NCI-H524 (cell line): ENCODE measurements at regions not wholly inside any gene's neighbourhood (a gene's known extent, or its start where the extent isn't known, plus 50 kb on each side); places are given as distances from the start of the nearest gene placed in this dataset.

Source experiments
- DNase-seq, 2 experiments: peaks; one replicate each; lab custom pipeline; 2025; lab: John Stamatoyannopoulos, UW

DNA sequence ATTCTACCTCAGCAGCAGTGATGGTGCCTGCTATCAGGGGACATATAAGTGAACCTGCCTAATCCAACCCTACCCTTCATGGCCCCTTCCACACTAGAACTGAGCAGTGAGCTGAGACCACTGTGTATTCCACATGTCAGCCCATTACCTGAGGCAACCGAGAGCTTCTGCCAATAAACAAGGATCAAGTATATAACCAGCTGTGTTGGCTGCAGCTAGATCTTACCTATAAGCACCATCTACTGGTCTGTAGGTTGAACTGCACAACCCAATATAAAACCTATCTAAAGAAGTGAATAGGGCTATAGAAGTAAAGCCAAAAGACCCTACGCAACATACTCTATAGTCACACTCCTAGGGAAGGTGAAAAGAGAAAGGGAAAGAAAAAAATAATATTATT, 376.9 kb downstream of the HHIPL2 start:
- DNase-seq, result peak in 1 of 2 experiments; percentile 68

DNA sequence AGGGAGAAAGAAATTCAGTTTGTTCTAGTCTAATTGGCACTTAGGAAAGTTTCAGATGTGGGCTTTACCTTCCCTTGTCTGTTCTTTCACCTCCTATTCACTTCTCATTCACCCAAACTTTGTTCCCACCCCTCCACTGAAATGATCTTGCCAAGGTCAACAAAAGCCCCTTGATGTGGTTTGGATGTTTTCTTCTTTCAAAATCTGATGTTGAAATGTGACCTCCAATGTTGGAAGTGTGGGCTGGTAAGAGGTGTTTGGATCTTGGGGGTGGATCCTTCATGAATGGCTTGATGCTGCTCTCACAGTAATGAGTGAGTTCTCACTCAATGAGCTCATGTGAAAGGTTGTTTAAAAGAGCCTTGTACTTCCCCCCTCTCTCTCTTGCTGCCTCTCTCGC, 379.3 kb downstream of the HHIPL2 start:
- DNase-seq, result no peak

DNA sequence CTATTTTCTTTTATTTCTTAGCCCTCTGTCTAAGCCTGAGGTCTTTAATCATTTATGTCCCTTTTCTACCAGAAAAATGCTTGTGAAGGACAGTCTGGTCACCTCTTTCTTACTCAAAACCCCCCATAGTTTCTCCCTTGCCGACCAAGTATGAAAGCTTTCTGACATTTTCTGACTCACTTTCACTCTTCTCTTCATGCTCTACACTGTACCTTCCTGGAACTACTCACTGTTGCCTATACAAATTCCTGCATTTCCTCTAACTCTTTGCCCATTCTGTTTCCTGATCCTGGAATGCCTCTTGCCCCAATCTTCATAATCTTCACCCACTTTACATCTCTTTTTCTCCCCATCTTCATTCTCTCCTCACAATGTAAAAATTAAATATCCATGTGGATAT, 380.0 kb downstream of the HHIPL2 start:
- DNase-seq, result no peak

- peak in 1 of 2 experiments; percentile 27 for DNase-seq
Observed at GRCh38 chr1:222167111-222167510, 380.8 kb downstream of the HHIPL2 start.

GRCh38 chr1:222165629-222166028, 382.3 kb downstream of the HHIPL2 start:
- DNase-seq, result no peak

DNA sequence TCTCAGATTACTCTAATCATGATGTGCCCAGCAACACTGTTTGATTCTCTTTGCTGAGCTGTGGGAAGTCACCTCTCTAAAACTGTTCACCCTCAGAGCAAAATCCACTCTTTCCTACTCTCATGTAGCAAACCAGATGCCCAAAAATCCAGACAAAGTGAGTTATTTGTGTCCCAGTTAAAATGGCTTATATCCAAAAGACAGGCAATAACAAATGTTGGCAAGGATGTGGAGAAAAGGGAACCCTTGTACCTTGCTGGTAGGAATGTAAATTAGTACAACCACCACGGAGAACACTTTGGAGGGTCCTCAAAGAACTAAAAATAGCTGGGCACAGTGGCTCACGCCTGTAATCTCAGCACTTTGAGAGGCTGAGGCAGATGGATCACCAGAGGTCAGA, 384.0 kb downstream of the HHIPL2 start:
- DNase-seq, result no peak

DNA sequence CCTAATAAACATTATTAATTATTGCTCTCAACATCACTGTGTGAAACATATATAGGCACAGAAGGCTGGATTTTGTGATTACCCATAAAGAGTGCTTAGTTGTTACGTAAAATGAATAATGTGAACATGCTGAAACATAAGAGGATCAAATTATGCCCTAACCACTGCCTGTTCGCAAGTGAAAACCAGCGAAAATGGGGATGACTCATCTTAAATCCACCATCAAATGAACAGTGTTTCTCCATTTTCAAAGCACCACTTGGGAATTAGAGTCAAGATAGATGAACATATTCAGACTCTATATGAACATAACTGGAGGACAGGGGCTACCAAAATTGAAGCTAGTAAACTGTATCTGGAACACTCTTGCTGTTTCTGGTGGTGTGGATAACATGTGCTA, 386.2 kb downstream of the HHIPL2 start:
- DNase-seq, result no peak

- DNase-seq, result no peak
Observed at GRCh38 chr1:222157612-222158011, 390.3 kb downstream of the HHIPL2 start.

DNA sequence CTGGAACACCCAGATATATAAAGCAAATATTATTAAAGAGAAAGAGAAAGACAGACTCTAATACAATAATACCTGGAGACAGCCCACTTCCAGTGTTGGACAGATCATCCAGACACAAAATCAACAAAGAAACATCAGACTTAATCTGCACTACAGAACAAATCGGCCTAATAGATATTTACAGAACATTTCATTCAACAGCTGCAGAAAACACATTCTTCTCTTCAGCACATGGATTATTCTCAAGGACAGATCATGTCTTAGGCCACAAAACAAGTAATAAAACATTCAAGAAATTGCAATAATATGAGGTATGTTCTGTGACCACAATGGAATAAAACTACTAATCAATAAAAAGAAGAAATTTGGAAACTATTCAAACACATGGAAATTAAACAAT, 398.3 kb upstream of the DUSP10 start:
- no peak for DNase-seq

- no peak for DNase-seq
Observed at GRCh38 chr1:222138095-222138494, 396.2 kb upstream of the DUSP10 start.

DNA sequence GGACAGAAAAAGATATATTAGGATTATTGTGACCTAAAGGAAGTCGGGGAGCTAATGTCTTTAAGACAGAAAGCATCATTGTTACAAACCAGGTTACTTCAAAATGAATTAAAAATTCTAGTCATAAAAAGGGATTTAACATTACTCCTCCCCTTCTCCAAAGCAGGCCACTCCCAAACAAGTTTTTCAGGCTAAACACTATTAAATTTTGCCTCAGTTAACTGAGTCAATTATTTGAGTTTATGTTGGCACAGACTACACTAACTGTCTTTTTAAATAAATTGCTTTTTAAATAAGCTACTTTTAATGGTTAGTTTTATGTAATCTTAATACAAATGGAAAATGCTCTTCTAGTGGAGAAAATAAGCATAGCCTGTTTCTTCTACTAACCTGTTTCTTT, 395.0 kb upstream of the DUSP10 start:
- DNase-seq, result no peak

DNA sequence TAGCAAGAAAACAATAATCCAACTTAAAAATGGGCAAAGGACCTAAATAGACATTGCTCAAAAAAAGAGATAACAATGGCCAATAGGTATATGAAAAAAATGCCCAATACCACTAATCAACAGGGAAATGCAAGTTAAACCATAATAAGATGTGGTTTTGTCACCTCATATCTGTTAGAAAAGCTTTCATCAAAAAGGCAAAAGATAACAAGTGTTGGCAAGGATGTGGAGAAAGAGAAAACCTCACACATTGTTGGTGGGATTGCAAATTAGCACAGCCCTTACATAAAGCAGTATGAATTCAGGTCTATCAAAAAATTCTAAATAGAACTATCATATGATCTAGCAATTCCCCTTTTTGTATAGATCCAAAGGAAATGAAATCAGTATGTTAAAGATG, 387.2 kb upstream of the DUSP10 start:
- DNase-seq, result no peak

- DNase-seq, result no peak
Observed at GRCh38 chr1:222127526-222128152, 385.8 kb upstream of the DUSP10 start.

DNA sequence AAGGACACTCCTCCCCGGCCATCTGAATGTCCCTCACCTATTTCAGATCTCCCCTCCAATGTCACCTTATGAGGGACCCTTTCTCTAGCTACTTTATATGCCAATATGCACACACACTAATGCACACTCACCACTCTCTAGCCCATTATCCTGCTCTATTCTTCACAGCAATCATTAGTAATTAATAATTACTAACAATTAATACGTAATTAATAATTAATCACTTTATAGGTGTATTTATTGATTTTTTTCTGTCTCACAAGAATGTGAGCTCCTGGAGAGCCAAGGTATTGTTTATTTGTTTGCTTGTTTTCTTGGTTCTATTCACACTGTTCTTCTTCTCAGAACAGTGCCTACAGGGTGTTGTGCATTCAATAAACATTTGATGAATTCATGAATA, 385.2 kb upstream of the DUSP10 start:
- DNase-seq, result no peak

GRCh38 chr1:222126052-222126451, 384.2 kb upstream of the DUSP10 start:
- DNase-seq, result no peak

DNA sequence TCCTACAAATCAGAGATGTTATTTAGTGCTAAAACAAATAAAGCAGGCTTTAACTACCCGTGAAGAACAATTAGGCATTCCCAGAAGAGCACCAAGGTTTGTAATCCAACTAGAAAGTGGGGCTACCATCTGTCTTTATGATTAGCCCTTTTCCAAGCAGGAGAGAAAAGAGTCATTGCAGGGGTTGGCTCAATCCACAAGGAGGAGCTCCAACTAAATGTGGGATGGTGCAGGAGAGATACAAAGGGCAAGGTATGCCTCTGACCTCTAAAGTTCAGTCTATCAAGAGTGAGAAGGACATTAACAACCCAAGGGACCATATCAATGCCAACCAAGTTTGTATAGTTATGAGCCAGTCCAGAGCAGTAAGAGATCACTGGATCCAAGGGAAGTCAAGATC, 382.7 kb upstream of the DUSP10 start:
- peak; percentile 57 to 86 for DNase-seq

DNA sequence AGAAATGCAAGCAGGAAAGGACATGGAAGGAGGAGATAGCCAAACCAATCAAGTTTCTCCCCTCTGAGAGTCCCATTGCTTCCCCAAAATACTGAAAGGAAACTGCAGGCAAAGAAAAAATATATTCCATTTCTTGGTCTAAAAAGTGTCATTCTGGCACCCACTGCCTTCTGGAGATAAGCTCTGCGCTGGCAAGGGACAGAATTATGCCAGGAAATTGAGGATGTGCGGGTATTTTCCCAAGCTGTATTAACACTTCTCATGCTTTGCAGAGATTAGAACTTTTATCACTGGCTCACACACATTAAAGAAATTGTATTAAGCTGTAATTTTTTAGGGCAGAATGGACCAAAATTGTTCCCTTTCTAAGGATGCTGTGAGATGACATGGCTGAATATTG, 381.2 kb upstream of the DUSP10 start:
- no peak for DNase-seq

DNA sequence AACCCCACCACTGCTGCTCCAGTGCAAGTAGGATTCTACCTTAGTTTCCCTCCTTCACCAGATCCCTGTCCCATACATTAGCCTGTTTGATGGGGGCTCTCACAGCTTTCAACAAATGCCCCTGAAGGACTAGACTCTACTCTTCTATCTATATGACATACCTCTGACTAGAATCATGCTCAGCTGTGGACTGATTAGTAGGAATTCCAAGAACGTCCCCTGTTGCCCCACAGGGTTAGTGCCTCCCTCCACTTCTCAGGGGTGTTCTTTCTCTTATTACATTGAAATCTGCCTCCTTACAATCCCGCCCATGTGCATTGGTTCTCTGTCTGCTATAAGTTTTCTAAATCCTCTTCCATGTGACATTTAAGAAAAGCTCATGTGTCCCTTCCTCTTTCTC, 375.9 kb upstream of the DUSP10 start:
- no peak for DNase-seq

GRCh38 chr1:222114536-222115156, 372.8 kb upstream of the DUSP10 start:
- no peak for DNase-seq

- no peak for DNase-seq
Observed at GRCh38 chr1:222109836-222110235, 367.9 kb upstream of the DUSP10 start.

DNA sequence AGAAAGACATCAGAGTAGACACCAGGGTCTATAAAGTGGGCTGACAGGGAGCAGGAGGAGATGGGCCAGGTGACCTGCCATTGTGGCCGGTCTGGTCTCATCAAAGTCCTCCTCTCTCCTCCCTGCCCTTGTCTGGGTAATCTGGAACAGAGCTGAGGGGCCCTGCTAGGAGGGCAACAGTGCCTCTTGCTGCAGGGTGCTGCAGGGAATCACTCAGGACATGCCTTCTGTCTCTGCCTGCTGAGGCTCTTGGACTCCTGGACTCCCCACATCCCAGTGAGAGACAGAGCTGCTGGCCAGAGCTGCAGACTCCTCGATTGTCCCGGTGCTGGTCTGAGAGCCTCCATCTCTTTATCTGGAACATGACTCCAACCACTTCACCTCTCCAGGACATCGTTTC, 366.1 kb upstream of the DUSP10 start:
- DNase-seq, result no peak

DNA sequence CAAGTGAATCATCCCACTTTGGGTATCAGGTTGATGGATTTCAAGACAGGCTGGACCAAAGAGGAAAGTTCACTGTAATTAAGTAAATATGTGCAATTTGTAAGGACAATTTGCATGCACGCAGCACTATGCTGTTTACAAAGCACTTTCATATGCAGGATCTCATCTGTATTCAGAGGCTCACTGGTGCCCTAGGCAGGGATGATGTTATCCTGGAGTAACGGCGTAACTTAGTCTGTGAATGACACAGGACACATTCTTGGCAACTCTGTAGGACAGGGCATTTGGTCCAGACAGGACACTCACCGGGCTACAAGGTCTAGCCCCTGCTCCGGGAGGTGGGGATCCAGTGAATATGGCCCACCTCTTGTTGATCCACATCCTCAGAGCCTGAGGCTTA, 365.4 kb upstream of the DUSP10 start:
- no peak for DNase-seq

DNA sequence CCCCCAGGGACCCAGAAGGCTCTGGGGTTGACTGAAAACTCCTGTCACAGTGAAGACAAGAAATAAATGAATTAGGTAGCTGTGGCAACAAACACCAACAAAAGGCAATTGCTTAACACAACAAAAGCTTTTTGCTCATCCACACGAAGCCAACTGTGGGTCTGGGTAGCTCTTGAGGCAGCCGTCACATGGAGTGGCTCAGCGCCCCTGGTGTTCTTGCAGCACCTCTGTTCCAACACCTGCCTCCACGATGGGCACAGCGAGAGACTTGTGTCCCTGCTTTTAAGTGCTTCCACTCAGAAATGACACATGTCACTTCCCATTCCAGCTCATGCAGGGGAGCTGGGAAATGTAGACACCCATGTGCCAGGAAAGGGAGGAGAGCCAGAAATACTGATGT, 364.5 kb upstream of the DUSP10 start:
- DNase-seq, result no peak

DNA sequence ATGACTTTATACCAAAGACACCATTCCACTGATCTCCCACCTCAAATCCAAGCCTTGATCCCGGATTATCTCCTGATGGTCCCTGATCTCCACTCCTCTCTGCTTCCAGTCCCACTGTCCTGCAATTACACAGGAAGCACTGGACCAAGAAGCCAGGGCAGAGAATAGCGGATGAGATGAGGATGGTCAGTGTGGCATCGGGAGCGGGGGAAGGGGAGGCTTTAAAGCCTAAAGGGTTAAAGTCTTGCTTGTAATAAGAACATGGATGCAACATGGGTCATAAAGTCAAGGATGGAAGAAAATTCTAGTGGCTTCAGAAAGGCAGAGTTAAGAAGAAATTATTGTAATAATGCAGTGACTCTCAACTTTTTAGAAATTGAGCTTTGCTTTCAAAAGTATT, 364.0 kb upstream of the DUSP10 start:
- DNase-seq, result no peak
